HG03103 (cell line): ENCODE measurements at regions not wholly inside any gene's neighbourhood (a gene's known extent, or its start where the extent isn't known, plus 50 kb on each side); places are given as distances from the start of the nearest gene placed in this dataset.
"Not testable (repeated sequence)": the region's sequence is repeated elsewhere in the genome, so short reads cannot be mapped to it uniquely, and the experiment has no call there.

Experiments used
- ATAC-seq: cut with Tn5 transposase; IDR thresholded peaks from one replicate; pipeline ENCODE4 v1.9.1; 2021; ENCODE audit warnings: low read depth; ENCODE audit not compliant: unreplicated experiment

DNA sequence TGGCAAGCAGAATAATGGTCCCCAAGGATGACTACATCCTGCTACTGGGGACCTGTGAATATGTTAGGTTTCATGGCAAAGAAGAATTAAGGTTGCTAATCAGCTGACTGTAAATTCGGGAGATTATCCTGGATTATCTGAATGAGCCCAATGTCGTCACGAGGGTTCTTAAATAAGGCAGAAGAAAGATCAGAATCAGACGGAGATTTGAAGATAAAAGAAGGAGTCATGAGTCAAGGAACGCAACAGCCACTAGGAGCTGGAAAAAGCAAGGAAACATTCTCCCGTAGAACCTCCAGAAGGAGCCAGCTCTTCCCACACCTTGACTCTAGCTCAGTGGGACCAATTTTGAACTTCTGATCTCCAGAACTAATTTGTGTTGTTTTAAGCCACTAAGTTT lies 82.9 kb upstream of the APBB1IP start:
- ATAC-seq, result no peak

DNA sequence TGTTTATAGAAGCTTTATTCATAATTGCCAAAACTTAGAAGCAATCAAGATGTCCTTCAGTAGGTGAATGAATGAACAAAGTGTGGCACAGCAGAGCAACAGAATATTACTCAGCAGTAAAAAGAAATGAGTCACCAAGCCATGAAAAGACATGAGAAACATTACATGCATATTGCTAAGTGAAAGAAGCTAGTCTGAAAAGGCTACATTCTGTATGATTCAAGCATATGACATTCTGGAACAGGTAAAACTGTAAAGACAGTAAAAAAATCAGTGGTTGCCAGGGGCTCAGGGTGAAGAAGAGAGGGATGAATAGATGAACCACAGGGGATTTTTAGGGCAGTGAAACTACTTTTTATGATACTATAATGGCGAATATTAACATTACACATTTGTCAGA lies 80.9 kb upstream of the APBB1IP start:
- ATAC-seq, result no peak

DNA sequence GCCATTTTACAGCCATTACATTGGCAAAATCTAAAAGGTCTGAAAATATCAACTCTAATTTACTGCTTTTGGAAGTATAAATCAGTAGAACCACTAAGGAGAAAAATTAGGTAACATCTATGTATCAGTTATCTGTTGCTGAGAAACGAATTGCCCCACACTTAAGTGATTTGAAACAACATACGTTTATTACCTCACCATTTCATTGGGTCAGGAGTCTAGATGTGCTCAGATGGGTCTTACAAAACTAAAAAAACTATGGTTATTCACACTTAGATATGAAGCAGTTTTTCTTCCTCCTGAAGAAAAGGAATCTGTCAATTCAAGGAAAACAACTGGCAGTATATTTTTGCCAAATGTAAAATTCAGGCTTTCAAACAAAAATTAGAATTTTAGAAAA lies 80.1 kb upstream of the APBB1IP start:
- no peak for ATAC-seq

DNA sequence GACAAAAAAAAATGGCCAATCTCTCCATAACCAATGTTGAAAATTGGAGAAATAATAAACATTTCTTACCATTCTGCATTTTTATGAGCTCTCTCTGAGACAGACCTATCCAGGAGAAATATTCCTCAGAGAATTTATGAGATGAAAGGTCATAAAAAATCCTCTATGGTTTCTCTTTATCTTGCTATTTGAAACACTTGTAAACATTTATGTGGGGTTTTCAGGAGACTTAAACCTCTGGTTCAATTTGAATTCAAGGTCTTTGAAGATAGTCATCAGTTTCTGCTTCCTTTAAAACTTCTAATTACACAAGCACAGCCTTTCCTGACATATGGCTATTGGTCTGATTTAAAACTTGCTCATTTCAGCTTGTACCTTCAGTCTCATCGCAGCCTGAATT lies 78.5 kb upstream of the APBB1IP start:
- no peak for ATAC-seq

DNA sequence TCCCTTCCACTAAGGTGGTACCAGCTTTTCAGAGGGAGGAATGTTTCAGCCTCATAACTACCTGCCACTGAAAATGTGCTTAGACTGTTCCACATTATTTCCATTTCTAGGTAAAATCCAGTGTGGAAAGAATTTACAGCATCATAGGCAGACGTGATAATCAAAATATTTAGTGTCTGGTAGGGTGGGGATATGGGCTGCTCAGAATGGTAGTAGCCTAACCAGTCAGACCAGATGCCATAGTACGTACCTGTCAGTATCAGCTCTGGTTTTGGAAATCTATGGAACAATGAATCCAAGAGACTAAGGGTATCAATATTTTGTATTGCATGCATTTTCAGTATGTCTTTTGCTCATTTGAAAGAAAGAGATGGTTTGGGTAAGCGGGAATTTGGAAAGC lies 76.8 kb upstream of the APBB1IP start:
- ATAC-seq, result no peak

DNA sequence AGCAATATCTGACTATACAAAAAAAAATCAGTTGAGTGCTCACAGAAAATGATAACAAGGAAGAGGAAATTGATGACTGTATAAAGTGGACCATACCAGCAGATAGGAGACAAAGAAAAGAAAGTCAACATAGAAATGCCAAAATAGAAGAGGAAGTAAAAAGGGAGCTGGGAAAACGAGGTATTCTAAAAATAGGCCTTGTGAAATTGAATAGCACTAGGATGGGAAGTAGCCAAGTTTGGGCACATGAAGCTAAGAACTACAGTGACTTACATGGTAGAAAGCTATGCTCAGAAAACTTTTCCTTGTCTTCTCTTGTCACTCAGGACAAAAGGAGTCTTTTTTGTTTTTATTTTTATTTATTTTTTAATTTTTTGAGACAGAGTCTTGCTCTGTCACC lies 76.2 kb upstream of the APBB1IP start:
- no peak for ATAC-seq

DNA sequence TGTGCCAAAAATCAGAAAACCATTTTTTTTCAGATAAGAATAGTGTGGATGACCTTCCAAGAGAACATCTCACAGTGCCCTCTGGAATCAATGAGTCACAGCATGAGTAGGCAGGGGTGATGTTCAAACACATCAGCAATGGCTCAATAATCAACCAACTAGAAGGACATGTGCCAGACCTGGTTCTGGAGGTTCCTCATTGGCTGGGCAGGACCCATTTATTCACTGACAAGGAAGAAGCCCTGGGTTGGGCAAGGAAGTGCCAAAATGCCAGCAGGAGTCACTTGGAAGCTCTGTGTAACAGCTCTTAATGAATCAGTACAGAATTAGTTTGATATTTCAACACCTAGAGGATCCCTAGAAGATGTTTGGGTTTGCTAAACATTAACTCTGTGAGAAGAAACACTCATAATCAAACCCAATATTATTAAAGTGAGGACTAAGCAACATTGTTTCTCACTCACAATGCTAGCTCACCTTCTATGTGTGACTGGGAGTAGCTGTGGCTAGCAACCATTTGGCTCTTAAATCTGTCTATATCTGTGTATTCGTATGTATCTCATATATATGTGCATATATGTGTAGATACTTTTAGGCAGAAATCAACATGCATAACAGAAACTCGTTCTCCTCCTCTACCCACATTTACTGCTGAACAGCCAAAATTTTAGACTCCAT lies 72.3 kb upstream of the APBB1IP start:
- no peak for ATAC-seq

DNA sequence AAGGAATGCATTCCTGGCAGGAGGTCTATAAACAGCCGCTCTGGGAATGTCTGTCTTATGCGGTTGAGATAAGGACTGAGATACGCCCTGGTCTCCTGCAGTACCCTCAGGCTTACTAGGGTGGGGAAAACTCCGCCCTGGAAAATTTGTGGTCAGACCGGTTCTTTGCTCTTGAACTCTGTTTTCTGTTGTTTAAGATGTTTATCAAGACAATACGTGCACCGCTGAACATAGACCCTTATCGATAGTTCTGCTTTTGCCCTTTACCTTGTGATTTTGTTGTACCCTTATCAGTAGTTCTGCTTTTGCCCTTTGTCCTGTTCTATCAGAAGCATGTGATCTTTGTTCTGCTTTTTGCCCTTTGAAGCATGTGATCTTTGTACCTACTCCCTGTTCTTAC lies 71.1 kb upstream of the APBB1IP start:
- not testable (repeated sequence) for ATAC-seq

DNA sequence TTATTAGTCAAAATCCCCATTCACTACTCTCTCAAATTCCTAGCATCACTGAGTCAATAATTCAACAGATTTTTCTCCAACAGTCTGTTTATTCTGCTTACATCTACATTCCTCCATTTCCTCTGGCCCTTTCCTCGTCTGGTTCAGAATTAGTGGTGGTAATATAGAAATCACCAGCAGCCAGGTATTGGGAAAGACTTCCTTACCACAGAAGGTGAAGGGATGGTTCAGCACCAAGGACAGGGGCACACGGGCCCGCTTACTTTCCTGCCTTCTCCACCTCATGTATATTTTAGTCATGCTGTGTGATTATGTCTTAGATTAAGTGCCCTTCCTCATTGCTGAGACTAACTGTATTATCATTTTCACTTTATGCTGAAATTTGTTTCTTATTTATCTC lies 70.4 kb upstream of the APBB1IP start:
- ATAC-seq, result no peak

DNA sequence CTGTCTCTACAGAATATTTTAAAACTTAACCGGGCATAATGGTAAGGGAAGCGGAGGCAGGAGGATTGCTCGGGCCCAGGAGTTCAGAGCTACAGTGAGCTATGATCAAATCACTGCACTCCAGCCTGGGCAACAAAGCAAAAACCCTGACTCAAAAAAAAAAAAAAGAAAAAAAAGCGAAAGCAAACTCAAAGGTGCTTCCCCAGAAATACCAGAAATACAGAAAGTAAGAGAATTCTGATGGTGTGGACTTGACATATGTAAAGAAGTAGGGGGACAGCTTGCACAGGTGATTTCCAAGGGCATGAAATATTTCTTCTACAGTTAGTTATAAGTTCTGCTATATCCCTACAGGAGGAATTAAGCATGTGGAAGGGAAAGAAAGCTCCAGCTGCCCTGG lies 69.7 kb upstream of the APBB1IP start:
- ATAC-seq, result peak; percentile 30

DNA sequence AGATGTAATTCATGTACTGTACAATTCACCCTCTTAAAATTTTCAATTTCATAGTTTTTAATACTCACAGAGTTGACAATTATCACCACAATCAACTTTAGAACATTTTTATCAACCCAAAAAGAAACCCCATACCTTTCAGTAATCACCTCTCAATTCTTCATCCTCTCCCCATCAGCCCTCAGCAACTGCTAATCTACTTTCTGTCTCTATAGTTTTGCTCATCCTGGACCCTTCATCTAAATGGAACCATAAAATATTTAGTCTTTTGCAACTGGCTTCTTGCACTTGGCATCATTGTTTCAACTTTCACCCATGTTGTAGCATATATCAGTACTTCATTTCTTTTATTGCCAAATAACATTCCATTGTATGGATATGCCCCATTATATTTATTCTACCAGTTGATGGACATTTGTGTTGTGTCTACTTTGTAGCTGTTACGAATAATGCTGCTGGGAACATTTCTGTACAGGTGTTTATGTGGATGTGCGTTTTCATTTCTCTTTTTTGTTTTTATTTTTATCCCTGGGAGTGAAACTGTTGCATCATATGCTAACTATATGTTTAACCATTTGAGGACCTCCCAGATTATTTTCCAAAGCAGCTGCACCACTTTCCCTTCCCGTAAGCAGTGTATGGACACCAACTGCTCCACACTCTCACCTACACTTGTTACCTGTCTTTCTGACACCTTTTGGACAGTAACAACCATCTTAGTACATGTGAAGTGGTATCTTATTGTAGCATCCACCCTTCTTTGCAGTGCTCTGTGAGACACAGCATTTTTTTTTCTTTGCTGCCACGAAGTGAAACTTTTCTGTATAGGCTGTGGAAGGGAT lies 65.4 kb upstream of the APBB1IP start:
- peak; percentile 66 for ATAC-seq

DNA sequence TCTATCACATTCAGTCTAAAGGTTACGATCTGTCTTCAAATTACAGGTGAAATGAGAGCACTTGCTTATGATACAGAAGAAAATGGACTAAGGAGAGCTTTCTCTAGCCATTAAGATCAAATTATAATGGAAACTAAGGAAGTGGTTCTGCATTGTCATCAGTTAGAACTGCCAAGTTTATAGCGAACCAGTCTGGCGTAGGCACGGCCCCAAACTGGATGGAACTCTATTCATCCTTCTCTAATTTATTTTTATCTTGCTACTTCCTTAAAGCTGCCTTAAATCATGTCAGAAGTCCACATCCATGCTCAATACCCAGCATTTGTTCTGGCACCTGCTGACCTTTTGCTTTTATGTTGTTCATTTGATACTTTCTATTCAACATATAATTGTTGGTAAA lies 63.7 kb upstream of the APBB1IP start:
- no peak for ATAC-seq

DNA sequence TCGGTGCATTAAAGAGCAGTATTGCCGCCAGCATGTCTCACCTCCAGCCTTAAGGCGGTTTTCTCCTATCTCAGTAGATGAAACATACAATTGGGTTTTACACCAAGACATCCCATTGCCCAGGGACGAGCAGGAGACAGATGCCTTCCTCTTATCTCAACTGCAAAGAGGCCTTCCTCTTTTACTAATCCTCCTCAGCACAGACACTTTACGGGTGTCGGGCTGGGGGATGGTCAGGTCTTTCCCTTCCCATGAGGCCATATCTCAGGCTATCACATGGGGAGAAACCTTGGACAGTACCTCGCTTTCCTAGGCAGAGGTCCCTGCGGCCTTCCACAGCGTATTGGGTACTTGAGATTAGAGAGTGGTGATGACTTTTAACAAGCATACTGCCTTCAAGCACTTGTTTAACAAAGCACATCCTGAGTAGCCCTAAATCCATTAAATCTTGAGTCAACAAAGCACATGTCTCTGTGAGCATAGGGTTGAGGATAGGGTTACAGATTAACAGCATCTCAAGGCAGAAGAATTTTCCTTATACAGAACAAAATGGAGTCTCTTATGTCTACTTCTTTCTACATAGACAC lies 60.8 kb upstream of the APBB1IP start:
- not testable (repeated sequence) for ATAC-seq

DNA sequence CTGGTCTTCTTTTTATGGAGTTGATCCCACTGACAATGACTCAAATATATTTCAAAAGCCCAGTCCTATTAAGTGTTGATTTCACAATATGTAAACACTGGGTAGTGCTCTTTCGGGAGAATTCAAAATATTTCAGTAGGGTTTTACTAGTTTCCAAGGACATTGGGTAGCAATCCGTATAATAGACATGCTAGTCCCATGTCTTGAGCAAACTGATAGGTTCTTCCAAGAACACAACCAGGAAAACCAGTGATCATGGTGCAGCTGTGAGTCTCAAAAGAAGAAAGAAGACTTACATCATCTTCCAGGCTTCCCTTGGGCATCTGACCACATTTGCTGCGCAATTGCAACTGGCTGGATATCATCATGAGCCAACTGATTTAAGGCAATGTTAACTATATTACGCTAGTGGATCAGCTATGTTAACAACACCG lies 59.3 kb upstream of the APBB1IP start:
- no peak for ATAC-seq

DNA sequence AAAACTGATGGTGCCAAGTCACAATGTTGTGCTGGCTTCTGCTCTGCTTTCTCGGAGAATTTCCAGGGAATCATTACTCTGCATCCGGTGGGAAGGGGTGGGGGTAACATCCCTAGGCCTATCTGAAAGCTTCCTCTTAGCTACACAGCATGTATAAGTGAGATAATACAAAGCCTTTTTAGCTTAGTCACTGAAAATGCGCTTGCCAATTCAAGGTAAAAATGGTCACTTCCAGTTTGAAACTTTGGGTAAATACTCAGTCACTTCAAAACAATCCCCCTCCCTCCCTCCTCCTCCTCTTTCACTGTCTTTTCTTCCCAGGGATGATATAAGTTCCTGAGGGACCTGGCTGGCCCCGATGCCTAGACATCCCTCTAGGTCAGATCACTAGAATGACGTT lies 57.3 kb upstream of the APBB1IP start:
- ATAC-seq, result no peak

DNA sequence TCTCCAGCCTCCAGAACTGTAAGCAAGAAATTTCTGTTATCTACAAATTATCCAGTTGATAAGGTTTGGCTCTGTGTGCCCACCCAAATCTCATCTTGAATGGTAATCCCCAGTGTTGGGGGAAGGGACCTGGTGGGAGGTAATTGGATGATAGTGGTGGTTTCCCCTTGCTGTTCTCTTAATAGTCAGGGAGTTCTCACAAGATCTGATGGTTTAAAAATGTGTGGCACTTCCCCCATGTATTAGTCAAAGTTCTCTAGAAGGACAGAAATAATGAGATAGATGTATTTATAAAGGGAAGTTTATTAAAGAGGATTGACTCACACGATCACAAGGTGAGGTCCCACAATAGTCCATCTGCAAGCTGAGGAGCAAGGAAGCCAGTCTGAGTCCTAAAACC lies 56.2 kb upstream of the APBB1IP start:
- no peak for ATAC-seq

DNA sequence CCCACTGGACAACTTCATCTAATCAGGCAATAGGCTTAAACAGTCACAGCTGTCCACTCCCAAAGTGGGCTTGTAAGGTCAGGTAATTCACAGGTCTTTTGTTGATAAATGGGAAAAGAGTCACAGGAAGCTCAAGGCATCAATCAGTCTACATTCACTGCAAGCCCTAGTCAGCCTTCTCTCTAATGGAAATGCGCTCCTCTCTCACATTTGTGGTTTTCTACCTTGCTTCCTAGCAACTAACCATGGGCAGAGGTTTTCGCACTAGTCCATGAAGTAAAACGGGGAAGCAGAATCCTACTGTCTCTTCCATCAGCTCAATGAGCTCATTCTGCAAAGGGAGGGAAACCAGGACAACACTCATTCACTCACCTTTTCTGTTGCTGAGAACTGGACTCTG lies 53.5 kb upstream of the APBB1IP start:
- ATAC-seq, result no peak

DNA sequence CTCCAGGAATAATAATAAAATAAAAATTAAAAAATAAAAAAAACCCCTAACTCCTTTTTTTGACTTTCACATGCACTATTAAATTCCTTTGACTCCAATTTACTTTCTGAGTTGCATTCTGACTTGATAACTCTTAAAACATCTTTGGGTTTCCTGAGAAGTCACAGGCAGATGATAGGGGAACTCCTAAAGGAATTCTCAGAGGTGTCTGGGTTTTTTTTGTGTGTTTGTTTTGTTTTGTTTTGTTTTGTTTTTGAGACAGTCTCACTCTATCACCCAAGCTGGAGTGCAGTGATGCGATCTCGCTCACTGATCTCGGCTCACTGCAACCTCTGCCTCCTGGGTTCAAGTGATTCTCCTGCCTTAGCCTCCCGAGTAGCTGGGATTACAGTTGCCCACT lies 52.7 kb upstream of the APBB1IP start:
- no peak for ATAC-seq

DNA sequence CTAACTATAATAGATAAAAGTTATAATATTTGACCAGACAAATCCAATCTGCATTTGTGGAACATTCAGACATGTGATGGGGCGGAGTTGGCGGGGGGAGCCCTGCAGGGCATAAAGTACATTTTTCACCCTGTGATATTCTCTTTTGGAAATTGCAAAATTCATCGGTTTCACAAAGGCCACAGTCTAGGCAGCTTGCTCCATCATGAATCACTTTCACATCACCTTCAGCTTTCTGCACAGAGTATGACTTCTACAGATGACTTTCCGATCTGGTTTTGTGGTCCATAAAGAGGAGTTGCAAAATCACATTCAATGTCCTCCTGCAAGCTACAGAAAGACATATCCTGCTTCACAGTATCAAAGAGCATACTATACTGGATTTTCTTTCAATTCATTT lies 51.4 kb upstream of the APBB1IP start:
- ATAC-seq, result no peak
